HG03575 (cell line): ENCODE measurements at regions not wholly inside any gene's neighbourhood (a gene's known extent, or its start where the extent isn't known, plus 50 kb on each side); places are given as distances from the start of the nearest gene placed in this dataset.
"Not testable (repeated sequence)": the region's sequence is repeated elsewhere in the genome, so short reads cannot be mapped to it uniquely, and the experiment has no call there.

Experiments
- ATAC-seq: cut with Tn5 transposase; IDR thresholded peaks from one replicate; pipeline ENCODE4 v1.9.1; 2021; ENCODE audit not compliant: unreplicated experiment, insufficient number of reproducible peaks, low FRiP score; ENCODE audit errors: extremely low read depth

DNA sequence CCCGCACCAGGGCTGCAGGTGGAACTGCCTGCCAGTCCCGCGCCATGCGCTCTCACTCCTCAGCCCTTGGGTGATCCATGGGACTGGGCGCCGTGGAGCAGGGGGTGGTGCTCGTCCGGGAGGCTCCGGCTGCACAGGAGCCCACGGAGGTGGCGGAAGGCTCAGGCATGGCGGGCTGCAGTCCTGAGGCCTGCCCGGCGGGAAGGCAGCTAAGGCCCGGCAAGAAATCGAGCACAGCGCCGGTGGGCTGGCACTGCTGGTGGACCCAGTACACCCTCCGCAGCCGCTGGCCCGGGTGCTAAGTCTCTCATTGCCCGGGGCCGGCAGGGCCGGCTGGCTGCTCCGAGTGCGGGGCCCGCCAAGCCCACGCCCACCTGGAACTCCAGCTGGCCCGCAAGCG is 976.0 kb downstream of the ADGRL2 start:
- not testable (repeated sequence) for ATAC-seq

DNA sequence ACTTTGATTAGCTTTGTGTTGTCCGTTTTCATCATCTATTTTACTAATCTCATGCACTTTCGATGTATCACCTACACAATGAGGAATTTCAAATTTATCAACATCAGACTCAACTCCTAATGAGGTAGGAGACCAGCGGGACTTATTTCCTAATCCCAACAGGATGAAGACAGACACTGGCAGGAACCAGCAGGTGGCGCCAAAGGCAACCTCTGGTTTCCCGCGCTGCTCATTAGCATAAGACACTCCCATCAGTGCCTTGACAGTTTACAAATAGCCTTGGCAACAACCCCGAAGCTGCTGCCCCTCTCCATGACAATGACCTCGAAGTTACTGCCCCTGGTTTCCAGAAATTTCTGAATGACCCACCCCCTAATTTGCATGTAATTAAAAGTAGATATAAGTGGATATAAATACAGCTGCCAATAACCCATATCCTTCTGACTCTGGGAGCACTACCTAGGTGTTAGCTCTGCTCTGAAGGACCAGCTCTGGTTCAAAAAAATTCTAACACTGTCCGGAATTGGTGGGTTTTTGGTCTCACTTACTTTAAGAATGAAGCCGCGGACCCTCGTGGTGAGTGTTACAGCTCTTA is 974.8 kb downstream of the ADGRL2 start:
- no peak for ATAC-seq

DNA sequence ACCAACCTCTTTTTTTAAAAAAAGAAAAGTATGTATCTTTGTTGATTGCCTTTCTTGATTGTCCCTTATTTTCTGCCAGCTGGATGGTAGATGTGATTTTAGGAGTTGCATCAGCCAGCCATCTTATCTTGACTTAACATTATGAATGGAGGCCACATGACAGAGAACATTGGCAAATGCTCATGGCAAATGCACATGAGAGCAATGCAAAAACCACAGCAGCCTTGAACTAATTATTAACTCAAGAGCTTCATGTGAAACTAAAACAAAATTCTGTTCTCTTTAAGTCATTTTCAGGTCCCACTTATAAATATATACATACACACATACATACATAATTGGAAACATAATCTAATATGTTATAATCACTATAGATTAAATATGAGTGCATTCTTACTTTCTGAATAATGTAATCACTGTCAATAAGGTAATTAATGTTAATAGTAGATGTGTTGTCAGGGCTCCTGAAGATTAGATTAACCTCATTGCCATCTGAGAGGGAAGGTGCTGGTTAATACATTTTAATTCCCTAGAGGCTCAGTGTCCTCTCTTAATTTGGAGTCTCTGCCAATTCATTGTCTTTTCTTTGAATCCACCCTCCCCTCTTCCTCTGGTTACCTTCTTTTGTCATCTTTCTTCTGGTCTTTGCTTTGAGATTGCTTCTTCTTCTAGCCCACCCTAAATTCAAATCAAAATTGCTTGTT is 962.2 kb downstream of the ADGRL2 start:
- ATAC-seq, result no peak

DNA sequence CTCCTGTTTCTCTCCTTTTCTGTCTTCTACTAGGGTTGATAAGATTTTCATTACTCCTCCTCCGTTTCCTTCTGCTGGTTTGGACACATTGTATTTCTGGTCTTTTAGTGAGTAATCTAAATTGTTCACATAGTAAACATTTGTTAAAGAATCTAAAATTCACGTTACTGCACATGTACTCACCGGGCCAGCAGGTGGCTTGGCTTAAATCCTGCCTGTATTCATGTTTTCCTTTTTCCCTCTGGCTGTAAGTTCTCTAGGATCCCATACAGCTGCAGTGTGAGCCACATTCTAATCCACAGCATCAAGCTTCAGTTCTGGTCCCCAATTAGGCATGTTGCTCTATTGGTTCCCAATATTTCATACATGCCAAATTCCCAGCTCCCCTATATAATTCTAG is 958.3 kb downstream of the ADGRL2 start:
- ATAC-seq, result no peak

DNA sequence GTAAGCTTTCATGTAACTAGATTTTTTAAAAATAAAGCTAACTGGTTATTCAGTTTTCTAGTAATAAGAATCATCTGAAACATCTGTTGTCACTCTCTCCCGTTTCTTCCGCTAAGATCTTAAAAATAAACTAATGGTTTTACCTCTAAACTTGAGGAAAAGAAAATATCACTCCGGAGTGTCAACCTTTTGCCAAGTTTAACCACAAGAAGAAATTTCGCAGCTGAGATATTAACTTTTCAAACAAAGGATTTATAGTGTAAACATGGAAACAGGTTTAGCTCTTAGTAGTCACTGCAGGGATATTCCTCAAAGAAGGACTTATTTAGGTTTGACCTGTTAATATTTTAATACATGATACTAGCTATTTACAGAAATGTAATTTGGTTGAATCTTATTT is 954.9 kb downstream of the ADGRL2 start:
- ATAC-seq, result no peak

DNA sequence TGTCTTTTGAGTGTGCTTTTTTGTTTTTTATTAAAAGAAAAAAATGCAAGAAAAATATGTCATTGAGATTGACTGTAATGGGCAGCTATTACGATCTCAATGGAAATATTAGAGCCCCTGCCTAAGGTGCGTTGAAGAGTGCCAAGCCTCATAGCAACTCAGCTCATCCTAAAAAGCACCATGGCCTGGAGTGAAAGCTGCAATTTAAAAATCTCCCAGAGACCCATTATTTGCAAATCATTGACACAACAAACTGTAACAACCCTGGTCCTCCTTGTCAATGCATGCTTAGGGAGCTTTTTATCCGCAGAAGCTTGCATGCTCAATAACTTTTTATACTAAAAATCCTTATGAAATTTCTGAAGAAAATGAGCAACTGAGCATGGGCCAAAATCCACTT is 954.5 kb downstream of the ADGRL2 start:
- ATAC-seq, result no peak

DNA sequence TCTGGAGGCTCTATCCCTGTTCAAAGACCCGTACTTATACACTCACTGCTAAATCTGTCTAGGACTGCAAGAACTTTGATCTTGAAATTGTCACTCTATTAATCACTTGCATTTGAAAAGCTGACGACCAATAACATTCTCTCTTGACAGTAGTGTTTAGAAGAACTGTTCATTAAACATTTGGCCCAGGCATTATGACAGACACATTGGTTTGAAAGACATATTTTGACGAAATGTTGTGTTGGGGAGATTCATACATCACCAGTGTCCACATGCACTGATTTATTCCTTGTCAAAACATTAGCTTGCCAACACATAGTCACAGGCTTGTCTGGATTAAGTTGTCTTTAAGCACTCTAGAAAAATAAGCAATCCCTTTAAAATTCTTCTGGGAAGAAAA is 951.3 kb downstream of the ADGRL2 start:
- no peak for ATAC-seq

DNA sequence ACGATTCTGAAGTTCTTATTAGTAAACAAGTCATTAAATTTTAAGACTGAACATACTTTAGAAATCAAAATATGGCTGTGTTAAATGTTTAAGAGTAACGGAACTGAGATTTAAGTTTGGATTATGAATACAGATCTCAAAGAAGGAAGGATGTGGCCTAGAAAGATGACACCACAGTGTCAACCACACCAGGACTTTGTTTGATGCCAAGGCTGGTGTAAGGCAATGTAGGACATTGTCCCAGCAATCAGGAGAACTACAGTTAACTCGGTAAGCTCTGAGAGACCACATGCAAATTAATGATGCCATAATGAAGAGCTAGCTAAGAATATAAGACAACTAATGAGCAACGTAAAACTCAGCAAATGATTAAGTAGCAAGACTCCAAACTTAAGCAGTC is 932.9 kb downstream of the ADGRL2 start:
- no peak for ATAC-seq

DNA sequence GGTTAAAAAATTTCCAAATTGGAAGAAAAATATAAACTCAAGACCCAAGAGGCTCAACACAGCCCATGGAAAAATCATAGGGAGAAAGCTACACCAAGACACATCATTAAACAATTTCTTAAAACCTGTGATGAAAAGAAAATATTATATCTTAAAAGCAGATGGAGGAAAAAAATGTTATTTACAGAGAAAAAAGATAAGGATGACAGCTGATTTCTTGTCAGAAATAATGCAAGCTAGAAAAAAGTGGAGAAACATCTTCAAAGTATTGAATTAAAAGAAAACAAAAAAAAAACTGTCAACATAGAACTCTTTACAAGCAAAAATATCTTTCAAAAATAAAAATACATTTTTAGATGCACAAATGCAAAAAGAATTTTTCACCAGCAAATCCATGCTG is 930.5 kb downstream of the ADGRL2 start:
- no peak for ATAC-seq

DNA sequence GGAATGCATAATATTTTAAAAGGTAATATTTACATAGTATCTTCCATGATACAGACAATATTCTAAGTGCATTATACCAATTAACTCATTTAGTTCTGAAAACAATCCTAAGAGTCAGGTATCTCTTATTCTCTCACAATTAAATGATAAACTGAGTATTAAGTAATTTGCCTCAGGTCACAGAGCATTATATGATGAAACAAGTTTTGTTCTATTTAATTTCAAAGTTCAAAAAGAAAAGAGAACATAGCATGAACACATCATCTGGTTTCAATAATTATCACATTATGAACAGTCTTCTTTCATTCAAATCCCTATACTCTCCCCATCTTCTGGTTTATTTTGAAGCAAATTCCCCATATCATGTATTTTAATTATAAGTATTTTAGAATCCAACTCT is 927.5 kb downstream of the ADGRL2 start:
- ATAC-seq, result no peak

DNA sequence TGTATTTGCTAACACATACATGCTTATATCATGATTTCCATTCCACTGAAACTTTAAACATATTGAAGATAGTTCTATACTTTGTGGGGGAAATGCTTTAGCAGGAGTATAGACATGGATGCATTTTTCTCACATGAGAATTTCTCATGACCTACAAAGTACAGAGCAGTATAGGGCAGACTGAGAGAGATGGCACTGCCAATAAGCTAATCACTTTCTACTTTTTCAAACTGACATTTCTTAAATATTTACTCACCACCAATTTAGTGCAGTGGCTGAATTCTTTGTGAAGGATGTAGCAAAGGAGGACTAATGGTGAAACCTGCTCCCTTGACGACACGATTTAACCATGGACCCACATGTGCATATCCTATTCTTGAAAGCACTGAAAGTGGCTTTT is 923.5 kb downstream of the ADGRL2 start:
- ATAC-seq, result no peak

DNA sequence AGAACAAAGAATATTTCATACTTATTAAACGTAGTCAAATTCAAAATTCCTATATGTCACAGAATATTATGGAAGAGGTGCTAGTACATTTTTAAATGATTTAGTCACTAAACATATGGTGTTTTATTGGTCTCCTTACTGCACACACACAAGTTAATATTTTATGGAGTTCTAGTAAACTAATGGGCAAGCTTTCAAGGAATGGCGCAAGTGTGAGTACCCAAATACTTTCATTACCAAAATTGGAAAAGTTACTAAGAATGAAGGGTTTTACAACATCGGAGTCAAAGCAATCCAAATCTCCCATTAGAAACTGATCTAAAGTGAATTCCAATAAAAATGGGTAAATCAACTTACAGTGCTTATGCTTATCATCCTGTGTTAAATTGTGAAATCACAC is 921.9 kb downstream of the ADGRL2 start:
- no peak for ATAC-seq

DNA sequence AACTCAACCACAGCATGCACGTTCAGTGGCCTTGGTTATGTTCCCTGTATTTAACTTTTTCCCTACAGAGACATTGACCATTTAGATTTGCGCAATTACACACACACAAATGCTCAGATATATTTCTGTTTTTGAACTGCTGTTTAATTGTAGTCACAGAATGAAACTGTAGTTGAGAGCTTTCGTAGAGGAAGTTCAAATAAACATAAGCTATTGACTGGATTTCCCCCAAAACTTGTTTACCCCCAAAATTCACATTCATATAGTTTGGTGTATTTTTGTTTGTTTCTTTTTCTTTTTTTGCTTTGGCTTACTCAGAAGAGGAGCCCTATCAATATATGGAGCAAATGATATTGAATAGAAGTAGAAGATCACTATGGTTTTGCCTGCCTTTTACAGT is 921.0 kb downstream of the ADGRL2 start:
- no peak for ATAC-seq

DNA sequence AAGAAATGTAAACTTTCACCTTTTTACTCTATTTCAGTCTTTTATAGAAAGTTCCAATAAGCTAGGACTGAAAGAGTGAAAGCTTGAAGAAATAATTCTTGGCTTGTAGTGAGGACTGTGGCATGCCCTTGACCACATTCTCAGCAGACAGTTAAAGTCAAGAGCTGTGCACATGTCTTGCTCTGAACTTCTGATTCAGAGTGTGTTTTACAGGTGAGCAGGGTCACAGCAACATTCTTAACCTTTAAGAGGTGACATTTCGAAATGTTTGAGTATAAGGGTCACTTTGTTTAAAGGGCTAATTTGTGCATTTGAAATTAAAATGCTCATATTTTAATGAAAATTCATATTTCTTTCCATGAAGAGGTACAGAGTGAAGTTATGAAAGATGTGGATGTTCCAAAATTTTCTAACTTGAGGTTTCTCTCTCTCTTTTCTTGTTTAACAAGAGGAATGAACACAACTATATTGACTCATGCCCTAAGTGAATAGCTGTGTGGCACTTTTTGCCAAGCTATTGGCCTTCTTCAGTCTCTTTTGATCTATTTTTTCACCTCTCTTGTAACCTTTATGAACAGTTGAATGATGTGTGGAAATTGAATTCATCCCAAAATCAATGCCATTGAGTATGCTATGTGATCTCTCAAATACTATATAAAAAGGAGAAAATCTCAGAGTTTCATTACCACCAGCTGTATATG is 918.1 kb downstream of the ADGRL2 start:
- ATAC-seq, result no peak

DNA sequence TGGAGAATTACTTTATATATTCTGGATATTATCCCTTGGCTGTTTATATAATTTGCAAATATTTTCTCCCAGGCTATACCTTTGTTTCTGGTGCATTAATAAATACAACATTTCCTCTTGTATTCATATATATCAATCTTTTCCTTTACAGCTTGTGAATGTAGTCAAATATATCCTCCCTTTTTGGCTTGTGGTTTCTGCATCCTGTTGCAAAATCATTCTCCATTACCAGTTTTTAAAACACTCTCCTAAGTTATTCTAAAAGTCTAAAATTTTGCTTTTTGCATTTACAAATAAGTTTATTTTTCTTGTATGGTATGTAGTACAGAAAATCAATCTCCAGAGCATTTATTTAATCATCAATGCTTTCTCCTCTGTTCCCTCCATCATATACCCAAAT is 909.4 kb downstream of the ADGRL2 start:
- no peak for ATAC-seq

DNA sequence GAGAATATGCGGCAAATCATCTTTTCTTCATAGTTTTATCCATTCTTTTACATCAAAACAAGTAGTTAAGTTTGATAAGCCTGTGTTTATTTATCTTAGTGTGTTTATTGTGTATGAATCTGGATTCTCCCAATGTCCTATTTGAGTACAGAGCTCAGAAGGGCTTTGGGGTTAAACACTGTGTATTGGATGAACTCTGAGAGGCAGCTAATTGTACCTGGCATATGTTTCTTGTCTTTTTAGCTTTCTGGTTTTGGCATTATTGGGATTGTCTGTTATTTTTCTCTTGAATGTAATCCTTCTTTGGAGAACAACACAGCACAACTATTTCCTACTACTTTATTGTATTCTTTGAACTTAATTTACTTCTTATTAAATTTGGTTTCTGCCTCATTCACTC is 906.9 kb downstream of the ADGRL2 start:
- ATAC-seq, result no peak

DNA sequence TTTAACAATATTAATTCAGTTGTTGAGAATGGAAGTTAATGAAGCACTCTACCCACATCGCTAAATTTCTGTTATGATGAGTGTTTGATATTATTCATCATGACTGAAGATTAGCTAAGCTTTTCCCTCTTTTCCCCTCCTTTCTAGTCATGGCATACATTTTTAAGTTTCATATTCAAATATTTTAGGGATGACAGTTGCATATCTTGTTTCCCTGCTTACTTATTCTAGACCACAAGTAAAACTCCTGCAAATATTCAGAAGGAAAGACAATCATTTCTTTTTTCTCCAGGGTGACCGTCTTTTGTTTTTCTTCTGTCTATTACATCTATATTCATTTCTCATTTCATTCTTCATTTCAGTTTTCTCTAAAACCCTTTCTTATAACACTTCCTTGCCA is 906.0 kb downstream of the ADGRL2 start:
- ATAC-seq, result no peak

DNA sequence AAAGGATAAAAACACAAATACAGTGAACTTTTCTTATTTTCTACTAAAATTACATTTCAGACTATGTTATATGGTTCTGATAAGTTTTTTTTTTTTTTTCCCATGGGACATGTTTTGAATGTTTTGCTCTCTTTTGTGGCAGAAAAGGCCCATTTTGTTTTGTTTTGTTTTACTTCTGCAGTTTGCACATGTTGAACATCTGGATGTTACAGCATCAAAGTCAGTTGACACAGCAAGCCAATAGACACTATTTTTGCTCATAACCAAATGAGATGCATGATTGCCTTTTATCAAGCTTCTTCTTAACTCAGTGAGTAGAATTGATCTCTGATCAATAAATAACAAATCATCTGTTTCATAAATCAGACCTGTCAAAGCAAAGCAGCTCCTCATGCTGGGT is 904.2 kb downstream of the ADGRL2 start:
- no peak for ATAC-seq

DNA sequence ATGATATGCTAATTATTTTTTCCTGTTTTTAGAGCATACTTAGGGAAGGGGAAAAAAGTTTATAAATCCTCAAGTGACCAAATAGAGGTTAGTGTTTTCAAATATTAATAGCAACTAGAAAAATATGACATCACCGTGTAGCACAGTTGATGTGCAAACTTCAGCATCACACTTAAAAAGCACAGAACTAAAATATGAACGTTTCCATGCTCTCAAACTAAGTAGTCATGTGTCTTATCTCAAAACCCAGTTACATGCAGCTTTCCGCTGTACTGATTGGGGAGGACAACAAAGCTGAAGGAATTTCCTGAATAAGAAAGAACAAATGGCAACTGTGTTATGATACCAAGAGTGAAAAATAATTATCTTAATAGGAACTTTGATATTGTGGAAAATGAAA is 903.7 kb downstream of the ADGRL2 start:
- no peak for ATAC-seq

DNA sequence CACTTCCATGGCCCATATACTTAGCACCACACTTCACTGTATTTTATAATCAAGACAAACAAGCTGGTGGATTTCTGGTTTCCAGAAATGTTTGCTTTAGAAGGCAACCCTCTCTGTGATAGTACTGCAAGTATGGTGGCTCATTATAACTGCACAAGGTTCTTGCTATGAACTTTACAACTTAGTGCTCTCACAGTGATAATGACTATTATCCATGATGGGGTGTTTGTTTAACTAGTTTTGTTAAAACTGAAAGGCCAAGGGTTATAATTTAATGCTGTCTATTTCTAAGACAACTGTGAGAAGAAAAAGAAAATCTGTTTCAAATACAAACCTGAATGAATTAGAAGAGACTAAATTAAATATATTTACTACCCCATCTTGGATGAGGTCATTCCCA is 903.2 kb downstream of the ADGRL2 start:
- ATAC-seq, result no peak

DNA sequence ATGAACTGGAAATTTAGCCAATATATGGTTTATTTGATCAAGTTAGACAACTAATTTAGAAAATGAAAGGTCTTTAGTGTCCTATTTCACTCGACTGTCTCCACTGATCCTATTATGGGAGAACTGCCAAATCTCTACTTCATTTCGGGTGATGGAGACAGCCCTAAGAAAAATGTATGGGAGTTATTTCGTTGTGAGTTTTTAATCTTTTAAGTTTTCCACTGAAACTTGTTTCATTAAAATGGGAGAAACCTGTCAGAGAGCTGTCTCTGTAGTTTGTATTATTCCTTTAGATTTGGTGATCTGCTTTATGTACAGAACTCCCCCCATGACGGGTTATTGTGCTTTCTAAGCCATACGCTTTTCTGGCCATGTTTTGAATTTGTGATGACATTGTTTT is 899.7 kb downstream of the ADGRL2 start:
- no peak for ATAC-seq
